ENCODE measurements at regions not wholly inside any gene's neighbourhood (a gene's known extent, or its start where the extent isn't known, plus 50 kb on each side); places are given as distances from the start of the nearest gene placed in this dataset.

DNA sequence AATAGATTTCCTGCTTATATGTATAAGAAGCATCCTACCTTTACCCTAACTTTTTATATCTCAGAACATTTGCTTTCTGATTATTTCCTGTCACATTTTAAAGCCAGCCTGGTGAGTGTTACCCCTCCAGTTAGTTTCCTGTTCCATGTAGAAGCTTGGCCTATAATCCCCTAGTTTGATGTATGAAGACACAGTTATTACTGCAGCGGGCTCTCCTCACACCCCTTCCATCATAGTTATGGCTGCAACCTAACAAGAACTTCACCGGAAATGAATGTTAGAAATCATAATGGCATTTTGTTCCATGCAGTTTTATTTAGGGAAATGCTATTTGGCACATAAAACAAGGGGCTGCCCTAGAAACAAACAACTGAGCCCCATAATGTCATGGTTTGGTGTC is 400.2 kb upstream of the SETBP1 start:
- TF ChIP-seq, protein P1, sequence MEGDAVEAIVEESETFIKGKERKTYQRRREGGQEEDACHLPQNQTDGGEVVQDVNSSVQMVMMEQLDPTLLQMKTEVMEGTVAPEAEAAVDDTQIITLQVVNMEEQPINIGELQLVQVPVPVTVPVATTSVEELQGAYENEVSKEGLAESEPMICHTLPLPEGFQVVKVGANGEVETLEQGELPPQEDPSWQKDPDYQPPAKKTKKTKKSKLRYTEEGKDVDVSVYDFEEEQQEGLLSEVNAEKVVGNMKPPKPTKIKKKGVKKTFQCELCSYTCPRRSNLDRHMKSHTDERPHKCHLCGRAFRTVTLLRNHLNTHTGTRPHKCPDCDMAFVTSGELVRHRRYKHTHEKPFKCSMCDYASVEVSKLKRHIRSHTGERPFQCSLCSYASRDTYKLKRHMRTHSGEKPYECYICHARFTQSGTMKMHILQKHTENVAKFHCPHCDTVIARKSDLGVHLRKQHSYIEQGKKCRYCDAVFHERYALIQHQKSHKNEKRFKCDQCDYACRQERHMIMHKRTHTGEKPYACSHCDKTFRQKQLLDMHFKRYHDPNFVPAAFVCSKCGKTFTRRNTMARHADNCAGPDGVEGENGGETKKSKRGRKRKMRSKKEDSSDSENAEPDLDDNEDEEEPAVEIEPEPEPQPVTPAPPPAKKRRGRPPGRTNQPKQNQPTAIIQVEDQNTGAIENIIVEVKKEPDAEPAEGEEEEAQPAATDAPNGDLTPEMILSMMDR (IDR thresholded peaks at IDR 0.05) = no peak
- H3K9me3 Mint-ChIP-seq (ENCODE audit: low read depth) = no peaks in the 10 kb centered on the region
- DNase-seq (ENCODE audit: low spot score) = no peak
- no peaks in the 10 kb centered on the region for H3K4me1 Mint-ChIP-seq (ENCODE audit: low read depth)
- H3K27me3 Mint-ChIP-seq (ENCODE audit: low read depth) = no peaks in the 10 kb centered on the region
- H3K4me3 Mint-ChIP-seq (ENCODE audit: unreplicated experiment) = no peak overlapping the region
- no peaks in the 10 kb centered on the region for H3K36me3 Mint-ChIP-seq (ENCODE audit: low read depth)
- no peak overlapping the region for H3K27ac Mint-ChIP-seq (ENCODE audit: unreplicated experiment)

DNA sequence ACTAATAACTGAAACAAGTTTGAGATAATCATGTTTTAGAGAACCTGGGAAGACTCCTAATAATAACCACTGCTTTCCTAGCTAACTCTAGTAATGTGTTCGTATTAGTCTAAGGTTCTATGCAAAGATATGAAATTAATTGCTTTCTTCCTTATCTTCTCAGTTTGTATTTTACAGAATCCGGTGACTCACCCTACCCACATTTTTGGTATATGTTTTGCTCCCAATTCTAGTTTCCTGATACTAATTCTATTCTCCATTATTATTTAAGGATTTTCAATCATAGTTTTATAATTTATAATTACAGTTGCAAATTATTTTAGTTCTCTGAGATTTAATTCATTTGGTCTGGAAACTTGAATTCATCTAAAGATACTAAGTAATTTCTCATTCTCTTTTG is 394.6 kb upstream of the SETBP1 start:
- Mint-ChIP-seq H3K4me1 (ENCODE audit: low read depth) (no peaks in the 10 kb centered on the region), H3K27me3 (ENCODE audit: low read depth) (no peaks in the 10 kb centered on the region), H3K4me3 (ENCODE audit: unreplicated experiment) (no peak overlapping the region), H3K9me3 (ENCODE audit: low read depth) (no peaks in the 10 kb centered on the region), H3K27ac (ENCODE audit: unreplicated experiment) (no peak overlapping the region), H3K36me3 (ENCODE audit: low read depth) (no peaks in the 10 kb centered on the region)
- no peak for DNase-seq (ENCODE audit: low spot score)
- TF ChIP-seq, protein P1 (IDR thresholded peaks at IDR 0.05) = no peak

- Mint-ChIP-seq H3K4me3 (ENCODE audit: unreplicated experiment) (no peak overlapping the region), H3K27ac (ENCODE audit: unreplicated experiment) (no peak overlapping the region), H3K4me1 (ENCODE audit: low read depth) (no peaks in the 10 kb centered on the region), H3K9me3 (ENCODE audit: low read depth) (no peaks in the 10 kb centered on the region), H3K36me3 (ENCODE audit: low read depth) (no peaks in the 10 kb centered on the region), H3K27me3 (ENCODE audit: low read depth) (no peaks in the 10 kb centered on the region)
- TF ChIP-seq, protein P1 (IDR thresholded peaks at IDR 0.05) = no peak
- no peak for DNase-seq (ENCODE audit: low spot score)
These were observed 390.2 kb upstream of the SETBP1 start for GRCh38 chr18:44290366-44290977.

DNA sequence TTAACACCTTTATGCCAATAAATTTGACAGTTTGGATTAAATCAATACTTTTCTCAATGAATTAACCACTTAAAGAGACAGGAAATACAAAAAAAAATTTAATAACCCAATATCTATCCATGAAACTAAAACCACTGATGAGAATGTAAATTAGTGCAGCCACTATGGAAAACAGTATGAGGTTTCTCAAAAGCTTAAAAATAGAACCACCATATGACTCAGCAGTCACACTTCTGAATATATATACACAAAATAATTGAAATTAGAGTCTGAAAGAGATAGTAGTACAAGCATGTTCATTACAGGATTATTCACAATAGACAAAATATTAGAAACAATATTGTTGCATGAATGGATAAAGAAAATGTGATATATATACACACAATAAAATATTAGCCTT is 382.1 kb upstream of the SETBP1 start:
- Mint-ChIP-seq H3K4me1 (ENCODE audit: low read depth) (peaks cover 6% of the 10 kb centered on the region), H3K4me3 (ENCODE audit: unreplicated experiment) (no peak overlapping the region), H3K27ac (ENCODE audit: unreplicated experiment) (no peak overlapping the region), H3K27me3 (ENCODE audit: low read depth) (no peaks in the 10 kb centered on the region), H3K36me3 (ENCODE audit: low read depth) (peaks cover 3% of the 10 kb centered on the region), H3K9me3 (ENCODE audit: low read depth) (peaks cover 8% of the 10 kb centered on the region)
- no peak for DNase-seq (ENCODE audit: low spot score)
- TF ChIP-seq, protein P1 (IDR thresholded peaks at IDR 0.05) = no peak

DNA sequence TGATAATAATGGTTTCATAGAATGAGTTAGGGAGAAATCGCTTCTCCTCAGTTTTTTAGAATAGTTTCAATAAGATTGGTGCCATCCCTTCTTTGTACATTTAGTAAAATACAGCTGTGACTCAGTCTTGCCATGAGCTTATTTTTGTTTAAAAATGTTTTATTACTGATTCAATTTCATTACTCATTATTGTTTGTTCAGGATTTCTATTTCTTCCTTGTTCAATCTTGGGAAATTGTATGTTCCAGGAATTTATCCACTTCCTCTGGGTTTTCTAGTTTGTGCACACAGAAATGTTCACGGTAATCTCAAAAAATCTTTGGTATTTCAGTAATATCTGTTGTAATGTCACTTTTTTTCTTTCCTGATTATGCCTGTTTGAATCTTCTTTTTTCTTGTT is 371.5 kb upstream of the SETBP1 start:
- TF ChIP-seq, protein P1 (IDR thresholded peaks at IDR 0.05) = no peak
- Mint-ChIP-seq H3K9me3 (ENCODE audit: low read depth) (peaks cover 20% of the 10 kb centered on the region), H3K27me3 (ENCODE audit: low read depth) (no peaks in the 10 kb centered on the region), H3K4me1 (ENCODE audit: low read depth) (peaks cover 23% of the 10 kb centered on the region), H3K27ac (ENCODE audit: unreplicated experiment) (peak overlapping the region; percentile 80), H3K4me3 (ENCODE audit: unreplicated experiment) (no peak overlapping the region), H3K36me3 (ENCODE audit: low read depth) (peaks cover 1% of the 10 kb centered on the region)
- DNase-seq (ENCODE audit: low spot score) = no peak

Data from chondrocyte (in vitro differentiated cells).